PC-9 (cell line): ENCODE measurements at regions not wholly inside any gene's neighbourhood (a gene's known extent, or its start where the extent isn't known, plus 50 kb on each side); places are given as distances from the start of the nearest gene placed in this dataset.

Experiments used
- EZH2 ChIP-seq: fragments of 200-600 bp; sonication (generic); IDR thresholded peaks from 2 replicates; pipeline ENCODE4 v1.8.0; 2017; ENCODE audit warnings: antibody characterized with exemption, low read depth
- TF ChIP-seq, protein P1 (sequence below): fragments of 200-600 bp; sonication (generic); conservative IDR thresholded peaks from 2 replicates; pipeline ENCODE4 v1.6.1; 2017; ENCODE audit warnings: mixed run types, antibody characterized with exemption, mild to moderate bottlenecking, moderate library complexity

DNA sequence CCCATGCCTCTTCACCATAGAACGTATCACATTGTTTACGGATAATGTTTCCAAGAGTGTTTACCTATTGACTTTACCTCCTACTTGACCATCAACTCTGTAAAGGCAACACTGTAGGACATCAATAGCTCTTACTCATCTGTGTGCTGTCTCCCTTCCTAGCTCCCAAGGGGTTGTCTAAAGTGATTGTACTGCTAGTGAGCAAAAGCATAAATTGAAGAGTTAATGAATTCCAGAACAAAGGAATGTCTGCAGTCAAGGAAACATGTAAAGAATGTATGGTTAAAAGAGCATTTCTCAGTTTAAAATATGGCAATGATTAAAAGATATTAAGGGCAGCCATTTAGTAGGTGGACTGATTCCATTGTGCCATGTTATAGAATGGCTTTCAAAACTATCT lies 985.4 kb downstream of the TBC1D32 start:
- TF ChIP-seq, protein P1, sequence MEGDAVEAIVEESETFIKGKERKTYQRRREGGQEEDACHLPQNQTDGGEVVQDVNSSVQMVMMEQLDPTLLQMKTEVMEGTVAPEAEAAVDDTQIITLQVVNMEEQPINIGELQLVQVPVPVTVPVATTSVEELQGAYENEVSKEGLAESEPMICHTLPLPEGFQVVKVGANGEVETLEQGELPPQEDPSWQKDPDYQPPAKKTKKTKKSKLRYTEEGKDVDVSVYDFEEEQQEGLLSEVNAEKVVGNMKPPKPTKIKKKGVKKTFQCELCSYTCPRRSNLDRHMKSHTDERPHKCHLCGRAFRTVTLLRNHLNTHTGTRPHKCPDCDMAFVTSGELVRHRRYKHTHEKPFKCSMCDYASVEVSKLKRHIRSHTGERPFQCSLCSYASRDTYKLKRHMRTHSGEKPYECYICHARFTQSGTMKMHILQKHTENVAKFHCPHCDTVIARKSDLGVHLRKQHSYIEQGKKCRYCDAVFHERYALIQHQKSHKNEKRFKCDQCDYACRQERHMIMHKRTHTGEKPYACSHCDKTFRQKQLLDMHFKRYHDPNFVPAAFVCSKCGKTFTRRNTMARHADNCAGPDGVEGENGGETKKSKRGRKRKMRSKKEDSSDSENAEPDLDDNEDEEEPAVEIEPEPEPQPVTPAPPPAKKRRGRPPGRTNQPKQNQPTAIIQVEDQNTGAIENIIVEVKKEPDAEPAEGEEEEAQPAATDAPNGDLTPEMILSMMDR, result no peak
- TF ChIP-seq EZH2, result no peak
